T-helper 1 cell treated with Interleukin-12 subunit alpha and Interleukin-12 subunit beta and Interleukin-4 antibody, amounts not matched to agents 30 ng/mL and 1 ng/mL, for 36 hours (primary cell): ENCODE measurements at regions not wholly inside any gene's neighbourhood (a gene's known extent, or its start where the extent isn't known, plus 50 kb on each side); places are given as distances from the start of the nearest gene placed in this dataset.

Source experiments
- intact Hi-C: fragments of 100-400 bp; cut with micrococcal nuclease; formaldehyde crosslinking; loops from one replicate; pipeline ENCODE4 v1.15.1; 2024

GRCh38 chr4:115841871-115842270 is 728.5 kb upstream of the NDST4 start:
- intact Hi-C loops, result no loop called here

GRCh38 chr4:115834441-115834840 is 721.0 kb upstream of the NDST4 start:
- intact Hi-C loops, result no loop called here

DNA sequence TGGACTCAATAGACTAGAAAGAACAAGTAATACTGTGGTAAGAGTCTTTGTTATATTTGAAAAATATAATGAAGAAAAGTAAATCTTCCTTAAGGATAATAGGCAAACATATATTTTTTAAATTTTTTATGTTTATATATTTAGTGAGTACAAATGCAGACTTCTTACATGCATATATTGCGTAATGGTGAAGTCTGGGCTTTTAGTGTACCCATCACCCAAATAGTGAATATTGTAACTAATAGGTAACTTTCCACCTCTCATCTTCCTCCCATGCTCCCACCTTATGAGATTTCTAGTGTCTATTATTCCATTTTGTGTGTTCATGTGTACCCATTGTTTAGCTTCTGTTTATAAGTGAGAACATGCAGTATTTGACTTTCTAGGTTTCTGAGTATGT is 711.2 kb upstream of the NDST4 start:
- intact Hi-C loops, result no loop called here

DNA sequence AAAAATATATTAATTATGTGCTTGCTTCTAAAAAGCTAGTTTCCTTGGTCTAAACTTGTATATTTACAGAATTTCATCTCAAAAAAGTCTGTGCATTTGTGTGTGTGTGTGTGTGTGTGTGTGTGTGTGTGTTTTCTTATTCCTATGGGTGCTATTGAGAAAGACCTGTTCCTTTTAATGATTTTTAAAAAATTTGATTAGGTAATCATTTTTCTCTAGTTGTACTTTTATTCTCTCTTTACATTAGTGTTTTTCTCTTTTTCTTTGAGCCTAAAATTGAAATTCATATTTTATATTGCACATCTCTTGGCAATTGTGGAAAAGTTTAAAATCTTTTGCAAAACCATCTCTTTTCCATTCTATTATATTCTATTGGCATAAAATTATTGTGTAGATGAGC is 690.4 kb upstream of the NDST4 start:
- intact Hi-C loops, result no loop called here

DNA sequence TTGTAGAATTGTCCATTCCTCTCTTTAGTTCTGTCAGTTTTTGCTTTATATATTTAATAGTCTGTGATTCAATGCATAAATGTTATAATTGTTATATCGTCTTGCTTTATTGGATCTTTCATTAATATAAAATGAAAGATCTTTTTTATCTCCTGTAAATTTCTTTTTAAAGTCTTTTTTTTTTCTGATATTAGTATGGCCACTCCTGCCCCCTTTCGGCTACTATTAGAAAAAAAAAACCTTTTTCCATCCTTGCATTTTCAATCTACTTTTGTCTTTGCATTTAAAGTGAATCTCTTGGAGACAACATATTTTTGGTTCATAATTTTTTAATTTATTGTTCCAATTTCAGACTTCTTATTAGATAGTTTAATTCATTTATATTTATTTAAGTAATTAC is 677.4 kb upstream of the NDST4 start:
- intact Hi-C loops, result no loop called here

- intact Hi-C loops, result no loop called here
Observed at GRCh38 chr4:115781528-115782146, 668.2 kb upstream of the NDST4 start.

GRCh38 chr4:115780835-115781234 is 667.4 kb upstream of the NDST4 start:
- intact Hi-C loops, result no loop called here

- intact Hi-C loops, result no loop called here
Observed at GRCh38 chr4:115780268-115780667, 666.8 kb upstream of the NDST4 start.

- intact Hi-C loops, result no loop called here
Observed at GRCh38 chr4:115770046-115770543, 656.7 kb upstream of the NDST4 start.

- intact Hi-C loops, result no loop called here
Observed at GRCh38 chr4:115769396-115769795, 656.0 kb upstream of the NDST4 start.

GRCh38 chr4:115763051-115763450 is 649.6 kb upstream of the NDST4 start:
- intact Hi-C loops, result no loop called here

GRCh38 chr4:115759231-115759630 is 645.8 kb upstream of the NDST4 start:
- intact Hi-C loops, result no loop called here

DNA sequence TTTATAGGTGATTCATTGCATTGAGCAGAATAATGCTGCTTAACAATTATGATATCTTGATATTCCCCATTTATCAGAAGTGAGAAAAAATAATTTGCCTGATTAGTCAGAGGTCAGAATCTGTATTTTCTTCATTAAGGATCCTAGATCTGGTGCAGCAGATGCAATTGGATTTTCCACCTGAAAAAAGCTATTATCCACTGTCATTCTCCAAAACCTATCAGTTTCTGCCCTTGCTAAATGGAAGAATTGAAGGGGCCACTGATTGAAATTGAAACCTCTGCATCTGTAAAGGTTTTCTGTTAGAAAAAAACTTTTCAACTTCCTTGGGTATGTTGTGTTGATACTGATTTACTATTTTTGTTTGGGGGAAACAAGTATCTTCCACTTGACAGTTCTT is 636.0 kb upstream of the NDST4 start:
- intact Hi-C loops, result no loop called here

DNA sequence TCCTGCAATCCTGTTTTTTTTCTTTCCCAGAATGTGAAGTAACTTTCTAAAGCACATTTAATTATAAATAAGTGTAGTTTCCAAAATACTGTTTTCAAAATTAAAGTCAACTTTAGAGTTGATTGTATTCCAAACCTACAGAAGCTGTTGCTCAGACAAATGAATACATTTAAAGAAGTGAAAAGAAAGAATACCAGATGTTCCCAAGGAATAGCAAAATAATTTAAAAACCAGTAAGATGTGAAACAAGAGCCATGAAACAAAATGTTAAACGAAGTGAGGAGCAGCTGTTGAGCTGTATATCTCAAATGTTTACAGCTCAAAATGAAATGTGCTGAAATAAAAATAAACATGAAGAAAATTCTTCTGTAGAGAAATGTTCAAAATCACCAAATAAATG is 627.4 kb upstream of the NDST4 start:
- intact Hi-C loops, result no loop called here

- intact Hi-C loops, result no loop called here
Observed at GRCh38 chr4:115729739-115730266, 616.4 kb upstream of the NDST4 start.

DNA sequence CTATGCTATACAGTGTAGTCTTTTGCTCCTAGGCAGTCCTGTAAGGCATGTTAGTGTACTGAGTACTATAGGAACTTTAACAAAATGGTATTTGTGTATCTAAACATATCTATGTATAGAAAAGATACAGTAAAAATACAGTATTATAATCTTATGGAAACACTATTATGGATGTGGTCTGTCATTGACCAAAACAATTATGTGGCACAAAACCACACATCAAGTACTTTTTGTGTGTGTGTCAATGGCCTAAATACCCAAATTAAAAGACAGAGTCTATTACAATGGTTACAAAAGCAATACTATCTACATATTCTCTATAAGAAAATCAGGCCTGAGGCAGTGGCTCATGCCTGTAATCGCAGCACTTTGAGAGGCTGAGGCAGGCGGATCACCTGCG is 610.2 kb upstream of the NDST4 start:
- intact Hi-C loops, result no loop called here

DNA sequence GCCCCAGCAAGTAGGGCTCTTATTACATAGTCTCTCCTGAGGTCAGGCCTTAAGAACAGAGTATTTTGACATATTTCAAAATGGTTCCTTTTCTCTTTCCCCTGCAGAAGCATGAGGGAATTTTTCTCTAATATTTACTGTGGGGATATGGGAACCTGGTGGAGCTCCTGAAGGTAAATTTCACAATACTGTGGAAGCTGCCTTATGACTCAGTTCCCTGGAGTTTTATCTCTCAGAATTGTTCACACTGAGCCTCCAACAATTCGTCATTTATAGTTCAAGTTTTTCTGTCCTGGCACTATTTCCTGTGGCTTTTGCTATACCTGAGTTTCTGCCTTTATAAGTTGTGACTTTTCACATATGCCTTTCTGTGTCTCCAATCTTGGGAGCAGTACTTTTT is 607.2 kb upstream of the NDST4 start:
- intact Hi-C loops, result no loop called here

GRCh38 chr4:115711575-115711974 is 598.2 kb upstream of the NDST4 start:
- intact Hi-C loops, result no loop called here

DNA sequence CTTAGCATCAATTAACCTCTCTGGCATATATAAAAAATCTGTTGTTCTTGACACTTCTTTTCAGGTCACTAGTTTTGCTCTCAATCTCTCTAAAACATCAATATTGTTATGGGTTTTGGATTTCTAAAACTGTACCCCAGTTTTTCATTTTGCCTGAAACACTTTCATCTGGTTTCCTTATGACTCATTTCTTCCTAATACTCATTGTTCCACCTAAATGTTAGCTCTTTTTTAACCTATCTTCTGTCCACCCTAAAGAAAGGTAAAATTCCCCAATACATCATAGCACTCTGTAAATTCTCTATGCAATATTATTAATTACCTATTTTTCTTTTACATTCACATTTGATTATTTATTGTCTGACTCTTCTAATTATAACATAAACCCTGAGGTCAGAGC is 575.5 kb upstream of the NDST4 start:
- intact Hi-C loops, result no loop called here

DNA sequence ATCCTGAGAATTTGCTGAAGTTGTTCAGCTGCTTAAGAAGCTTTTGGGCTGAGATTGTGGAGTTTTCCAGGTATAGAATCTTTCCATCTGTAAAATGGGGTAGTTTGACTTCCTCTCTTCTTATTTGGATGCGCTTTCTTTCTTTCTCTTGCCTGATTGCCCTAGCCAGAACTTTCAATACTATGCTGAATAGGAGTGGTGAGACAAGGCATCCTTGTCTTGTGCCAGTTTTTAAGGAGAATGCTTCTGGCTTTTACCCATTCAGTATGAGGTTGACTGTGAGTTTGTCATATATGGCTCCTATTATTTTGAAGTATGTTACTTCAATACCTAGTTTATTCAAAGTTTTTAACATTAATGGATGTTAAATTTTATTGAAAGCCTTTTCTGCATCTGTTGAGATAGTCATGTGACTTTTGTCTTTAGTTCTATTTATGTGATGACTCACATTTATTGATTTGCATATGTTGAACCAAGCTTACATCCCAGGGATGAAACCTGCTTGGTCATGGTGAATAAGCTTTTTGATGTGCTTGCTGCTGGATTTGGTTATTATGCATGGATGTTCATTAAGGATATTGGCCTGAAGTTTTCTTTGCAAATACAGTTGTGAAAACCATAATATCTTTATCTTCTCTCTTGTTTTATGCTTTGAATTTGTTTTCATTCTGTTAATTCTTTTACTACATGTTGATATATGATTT is 573.8 kb upstream of the NDST4 start:
- intact Hi-C loops, result no loop called here

- intact Hi-C loops, result no loop called here
Observed at GRCh38 chr4:115678425-115678941, 565.1 kb upstream of the NDST4 start.

- intact Hi-C loops, result no loop called here
Observed at GRCh38 chr4:115675719-115676118, 562.3 kb upstream of the NDST4 start.

DNA sequence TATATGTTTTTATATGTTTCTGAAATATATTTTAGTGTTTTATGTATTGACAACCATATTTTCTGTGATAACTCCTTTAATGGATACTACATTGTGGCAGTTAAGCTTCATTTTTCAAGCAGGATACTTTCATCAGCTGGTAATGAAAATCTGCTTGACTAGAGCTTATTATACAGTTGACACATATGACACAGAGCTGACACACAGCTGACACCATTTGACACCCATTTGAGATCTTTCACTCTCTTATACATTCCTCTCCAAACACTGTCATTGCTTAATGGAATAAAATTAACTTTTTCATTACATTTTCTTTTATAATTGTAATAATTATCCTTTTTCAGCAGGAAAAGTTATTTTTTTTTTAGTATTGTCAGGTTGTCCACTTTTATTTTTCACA is 561.1 kb upstream of the NDST4 start:
- intact Hi-C loops, result no loop called here
